HCT116 (cell line): ENCODE measurements at regions not wholly inside any gene's neighbourhood (a gene's known extent, or its start where the extent isn't known, plus 50 kb on each side); places are given as distances from the start of the nearest gene placed in this dataset.

ENCODE experiments used
- ATAC-seq: fragments of 200-7000 bp; cut with Tn5 transposase; 2 replicates; pipeline ENCODE4 v1.9.1; 2020; ENCODE audit warnings: mild to moderate bottlenecking, moderate library complexity
- BruUV-seq: library from RNA; stranded (reverse); fragments of 400-500 nt; replicated peaks from 2 replicates; lab custom pipeline; 2021; lab: Mats Ljungman, UMichigan
- CTCF ChIA-PET: fragments of 300-600 bp; sonication (Branson Sonifier 250); formaldehyde crosslinking; loops from one replicate; lab custom pipeline; 2021; ENCODE audit warnings: antibody characterized with exemption; lab: Charles Lee
- POLR2A ChIA-PET: fragments of 300-600, 350-600 bp; sonication (Branson Sonifier 250); formaldehyde crosslinking; loops from one replicate; lab custom pipeline; 2021; ENCODE audit warnings: antibody characterized with exemption; lab: Charles Lee
- RAD21 ChIA-PET, 2 experiments: fragments of 300-600 bp; sonication (Branson Sonifier 250); formaldehyde crosslinking; loops; one replicate each; lab custom pipeline; 2023; ENCODE audit warnings: low total read pairs in 2 of 2; ENCODE audit not compliant: uncharacterized antibody in 2 of 2, unreplicated experiment in 2 of 2, low non-redundant PET in 1 of 2; lab: Charles Lee
- DNase-seq: peaks from one replicate; pipeline ENCODE4 v3.0.0-alpha.2; 2010; ENCODE audit warnings: low read depth, low spot score
- H2AFZ ChIP-seq: fragments of 200-600 bp; shearing (Covaris generic), sonication (generic); 2 replicates; pipeline ENCODE4 v1.6.1; 2017; ENCODE audit warnings: low read depth, mixed run types, mixed read lengths, antibody characterized with exemption, low read length; ENCODE audit not compliant: poor library complexity, severe bottlenecking
- H3K27ac ChIP-seq: 2 replicates; pipeline ENCODE4 v1.5.1; 2012; ENCODE audit warnings: low read depth, low read length
- H3K27me3 ChIP-seq: fragments of 200-600 bp; sonication (generic); 2 replicates; pipeline ENCODE4 v1.6.1; 2016; ENCODE audit warnings: mixed run types, low read length, mixed read lengths; ENCODE audit not compliant: insufficient read depth
- H3K36me3 ChIP-seq, 2 experiments: fragments of 200-500 bp in 1 of 2; fragments of 200-600 bp in 1 of 2; sonication (Bioruptor generic) in 1 of 2; sonication (generic) in 1 of 2; 2 replicates each; pipeline versions ENCODE4 v1.5.1 to v1.6.1; 2014 to 2016; ENCODE audit warnings: low read length in 2 of 2, inconsistent platforms in 1 of 2, mixed read lengths in 1 of 2, mixed run types in 1 of 2; ENCODE audit not compliant: insufficient read depth in 2 of 2, control insufficient read depth in 1 of 2
- H3K4me1 ChIP-seq, 2 experiments: fragments of 200-600 bp in 1 of 2; sonication (generic) in 1 of 2; 2 replicates each; pipeline versions ENCODE4 v1.5.1 to v1.6.1; 2012 to 2017; ENCODE audit warnings: low read length in 2 of 2, inconsistent platforms in 1 of 2, mild to moderate bottlenecking in 1 of 2, mixed read lengths in 1 of 2, mixed run types in 1 of 2, moderate library complexity in 1 of 2; ENCODE audit not compliant: insufficient read depth in 2 of 2, control insufficient read depth in 1 of 2
- H3K4me2 ChIP-seq: fragments of 200-600 bp; sonication (generic); 2 replicates; pipeline ENCODE4 v1.6.1; 2017; ENCODE audit warnings: mixed run types, low read length, mixed read lengths
- H3K4me3 ChIP-seq, 2 experiments: fragments of 200-600 bp in 1 of 2; sonication (generic) in 1 of 2; replicated peaks in 1 of 2; 2 replicates each; pipeline ENCODE4 v1.5.1; 2011 to 2016; ENCODE audit warnings: low read length in 2 of 2, control low read depth in 1 of 2, low read depth in 1 of 2, mild to moderate bottlenecking in 1 of 2, mixed read lengths in 1 of 2, mixed run types in 1 of 2
- H3K79me2 ChIP-seq: fragments of 200-600 bp; sonication (generic); 2 replicates; pipeline ENCODE4 v1.6.1; 2017; ENCODE audit warnings: mild to moderate bottlenecking, mixed run types, low read length, moderate library complexity, mixed read lengths; ENCODE audit not compliant: insufficient read depth
- H3K9ac ChIP-seq: fragments of 200-600 bp; sonication (generic); 2 replicates; pipeline ENCODE4 v1.6.1; 2016; ENCODE audit warnings: low read length, mixed read lengths
- H3K9me2 ChIP-seq: fragments of 200-600 bp; sonication (generic), shearing (Covaris generic); 2 replicates; pipeline ENCODE4 v1.6.1; 2017; ENCODE audit warnings: mixed run types, mild to moderate bottlenecking, moderate library complexity; ENCODE audit not compliant: insufficient read depth
- H3K9me3 ChIP-seq, 2 experiments: fragments of 200-500 bp in 1 of 2; fragments of 200-600 bp in 1 of 2; sonication (Bioruptor generic) in 1 of 2; sonication (generic) in 1 of 2; 2 replicates each; pipeline ENCODE4 v1.6.1; 2014 to 2017; ENCODE audit warnings: low read length in 2 of 2, mixed read lengths in 2 of 2, inconsistent platforms in 1 of 2, low read depth in 1 of 2, mild to moderate bottlenecking in 1 of 2, mixed run types in 1 of 2, moderate library complexity in 1 of 2; ENCODE audit not compliant: control insufficient read depth in 1 of 2, insufficient read depth in 1 of 2
- H4K20me1 ChIP-seq: fragments of 200-600 bp; sonication (generic), shearing (Covaris generic); 2 replicates; pipeline ENCODE4 v1.6.1; 2017; ENCODE audit warnings: mixed run types, mild to moderate bottlenecking, moderate library complexity; ENCODE audit not compliant: insufficient read depth
- CBX3 ChIP-seq: IDR thresholded peaks from 2 replicates; pipeline ENCODE4 v1.6.1; 2012; ENCODE audit warnings: low read depth
- CEBPB ChIP-seq: IDR thresholded peaks from 2 replicates; pipeline ENCODE4 v1.6.1; 2012; ENCODE audit warnings: low read depth
- EGR1 ChIP-seq: IDR thresholded peaks from 2 replicates; pipeline ENCODE4 v1.6.1; 2012; ENCODE audit warnings: low read depth
- ELF1 ChIP-seq: IDR thresholded peaks from 2 replicates; pipeline ENCODE4 v1.6.1; 2012; ENCODE audit warnings: low read depth, borderline replicate concordance
- EZH2 ChIP-seq: fragments of 200-600 bp; sonication (generic); IDR thresholded peaks from 2 replicates; pipeline ENCODE4 v1.6.1; 2017; ENCODE audit warnings: antibody characterized with exemption, mixed run types
- FOSL1 ChIP-seq: IDR thresholded peaks from 2 replicates; pipeline ENCODE4 v1.6.1; 2012; ENCODE audit warnings: low read depth
- JUND ChIP-seq: IDR thresholded peaks from 2 replicates; pipeline ENCODE4 v1.6.1; 2012
- MAX ChIP-seq: IDR thresholded peaks from 2 replicates; pipeline ENCODE4 v1.6.1; 2012
- POLR2AphosphoS5 ChIP-seq: IDR thresholded peaks from 2 replicates; pipeline ENCODE4 v1.6.1; 2011; ENCODE audit warnings: mild to moderate bottlenecking, low read depth, low read length, moderate library complexity
- RAD21 ChIP-seq: IDR thresholded peaks from 2 replicates; pipeline ENCODE4 v1.6.1; 2012; ENCODE audit warnings: low read depth, mild to moderate bottlenecking
- REST ChIP-seq: IDR thresholded peaks from 2 replicates; pipeline ENCODE4 v1.6.1; 2012; ENCODE audit warnings: low read depth
- SIN3A ChIP-seq: IDR thresholded peaks from 2 replicates; pipeline ENCODE4 v1.6.1; 2012; ENCODE audit warnings: low read depth
- SP1 ChIP-seq: IDR thresholded peaks from 2 replicates; pipeline ENCODE4 v1.6.1; 2012; ENCODE audit warnings: low read depth
- SRF ChIP-seq: IDR thresholded peaks from 2 replicates; pipeline ENCODE4 v1.6.1; 2012; ENCODE audit warnings: low read depth
- TCF7L2 ChIP-seq: IDR thresholded peaks from 2 replicates; pipeline ENCODE4 v1.7.0; 2011; ENCODE audit warnings: borderline replicate concordance, inconsistent platforms; ENCODE audit not compliant: insufficient read depth, insufficient read length; ENCODE audit errors: extremely low read depth
- YY1 ChIP-seq: IDR thresholded peaks from 2 replicates; pipeline ENCODE4 v1.6.1; 2011; ENCODE audit warnings: low read length, low read depth, moderate library complexity, mild to moderate bottlenecking; ENCODE audit not compliant: insufficient replicate concordance; ENCODE audit errors: extremely low read depth
- ZFX ChIP-seq: fragments of 450-650 bp; IDR thresholded peaks from 2 replicates; pipeline ENCODE4 v1.6.1; 2017
- ZNF274 ChIP-seq: fragments of 200-500 bp; sonication (Bioruptor generic); IDR thresholded peaks from 2 replicates; pipeline ENCODE4 v1.6.1; 2014; ENCODE audit warnings: mild to moderate bottlenecking, low read depth, low read length, inconsistent platforms
- intact Hi-C: fragments of 100-400 bp; cut with micrococcal nuclease; formaldehyde crosslinking; loops from 2 replicates; pipeline ENCODE4 v1.10.0; 2022
- TF ChIP-seq, protein P1 (sequence below), 3 experiments: fragments of 200-600 bp in 1 of 3; sonication (generic) in 1 of 3; IDR thresholded peaks in 2 of 3; conservative IDR thresholded peaks in 1 of 3; 2 replicates each; pipeline ENCODE4 v1.5.1; 2012 to 2017; ENCODE audit warnings: low read depth in 2 of 3, low read length in 2 of 3, antibody characterized with exemption in 1 of 3, borderline replicate concordance in 1 of 3, control low read depth in 1 of 3, mild to moderate bottlenecking in 1 of 3, mixed read lengths in 1 of 3, mixed run types in 1 of 3, moderate library complexity in 1 of 3; ENCODE audit not compliant: insufficient read depth in 1 of 3

DNA sequence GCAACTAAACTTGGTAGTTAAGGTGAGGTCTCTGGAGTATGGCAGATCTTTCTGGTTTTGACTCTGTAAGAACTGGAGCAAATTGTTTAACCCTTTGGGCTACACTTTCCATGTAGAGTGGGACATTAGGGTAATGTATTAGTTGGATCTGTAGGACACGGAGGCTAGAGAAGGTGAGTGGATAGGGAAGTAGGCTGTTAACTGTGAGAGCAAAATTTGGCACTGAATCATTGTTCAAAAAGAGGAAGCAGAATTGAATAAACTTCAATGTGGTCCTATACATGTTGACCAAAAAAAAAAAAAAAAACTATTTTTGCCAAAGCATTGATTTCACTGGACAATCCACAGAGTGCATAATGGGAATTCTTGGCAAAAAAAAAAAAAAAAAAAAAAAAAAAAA is 370.2 kb upstream of the CHORDC1 start:
- Histone ChIP-seq H3K4me1 (no peaks in the 10 kb centered on the region), H3K79me2 (no peaks in the 10 kb centered on the region), H3K36me3 (no peaks in the 10 kb centered on the region), H3K27ac (no peak overlapping the region), H2AFZ (no peak overlapping the region), H3K9me2 (no peaks in the 10 kb centered on the region), H4K20me1 (no peaks in the 10 kb centered on the region), H3K9ac (no peak overlapping the region), H3K4me2 (no peak overlapping the region), H3K4me3 (no peak overlapping the region), H3K27me3 (no peaks in the 10 kb centered on the region), H3K9me3 (peaks cover 0 to 6% of the 10 kb centered on the region in 2 experiments; a peak in 2 of 4 replicates)
- no TSS peak for BruUV-seq
- no peak for ATAC-seq
- intact Hi-C loops = no loop called here
- no peak for DNase-seq
- CTCF ChIA-PET = no interaction called here
- no peak for TF ChIP-seq JUND
- POLR2A ChIA-PET = no interaction called here
- RAD21 ChIA-PET = no interaction called here

GRCh38 chr11:90590286-90590685 is 367.4 kb upstream of the CHORDC1 start:
- Histone ChIP-seq H3K4me1 (no peaks in the 10 kb centered on the region), H4K20me1 (no peaks in the 10 kb centered on the region), H3K9ac (no peak overlapping the region), H3K36me3 (no peaks in the 10 kb centered on the region), H3K9me3 (peaks cover 0 to 6% of the 10 kb centered on the region in 2 experiments; a peak in 2 of 4 replicates), H3K27me3 (no peaks in the 10 kb centered on the region), H3K79me2 (no peaks in the 10 kb centered on the region), H3K4me2 (no peak overlapping the region), H3K9me2 (no peaks in the 10 kb centered on the region), H3K4me3 (no peak overlapping the region), H3K27ac (no peak overlapping the region), H2AFZ (no peak overlapping the region)
- no TSS peak for BruUV-seq
- ChIA-PET POLR2A (no interaction called here), CTCF (no interaction called here), RAD21 (no interaction called here)
- intact Hi-C loops = no loop called here
- DNase-seq = no peak
- ATAC-seq = no peak
- no peak for TF ChIP-seq POLR2AphosphoS5
- TF ChIP-seq REST = no peak
- no peak for TF ChIP-seq SIN3A
- no peak for TF ChIP-seq MAX
- TF ChIP-seq FOSL1 = no peak
- TF ChIP-seq ELF1 = no peak
- no peak for TF ChIP-seq TCF7L2
- TF ChIP-seq SRF = no peak
- TF ChIP-seq CBX3 = no peak
- TF ChIP-seq ZNF274 = no peak
- no peak for TF ChIP-seq EZH2
- TF ChIP-seq SP1 = no peak
- no peak for TF ChIP-seq RAD21
- no peak for TF ChIP-seq ZFX
- no peak for TF ChIP-seq EGR1
- TF ChIP-seq YY1 = no peak
- TF ChIP-seq, protein P1, sequence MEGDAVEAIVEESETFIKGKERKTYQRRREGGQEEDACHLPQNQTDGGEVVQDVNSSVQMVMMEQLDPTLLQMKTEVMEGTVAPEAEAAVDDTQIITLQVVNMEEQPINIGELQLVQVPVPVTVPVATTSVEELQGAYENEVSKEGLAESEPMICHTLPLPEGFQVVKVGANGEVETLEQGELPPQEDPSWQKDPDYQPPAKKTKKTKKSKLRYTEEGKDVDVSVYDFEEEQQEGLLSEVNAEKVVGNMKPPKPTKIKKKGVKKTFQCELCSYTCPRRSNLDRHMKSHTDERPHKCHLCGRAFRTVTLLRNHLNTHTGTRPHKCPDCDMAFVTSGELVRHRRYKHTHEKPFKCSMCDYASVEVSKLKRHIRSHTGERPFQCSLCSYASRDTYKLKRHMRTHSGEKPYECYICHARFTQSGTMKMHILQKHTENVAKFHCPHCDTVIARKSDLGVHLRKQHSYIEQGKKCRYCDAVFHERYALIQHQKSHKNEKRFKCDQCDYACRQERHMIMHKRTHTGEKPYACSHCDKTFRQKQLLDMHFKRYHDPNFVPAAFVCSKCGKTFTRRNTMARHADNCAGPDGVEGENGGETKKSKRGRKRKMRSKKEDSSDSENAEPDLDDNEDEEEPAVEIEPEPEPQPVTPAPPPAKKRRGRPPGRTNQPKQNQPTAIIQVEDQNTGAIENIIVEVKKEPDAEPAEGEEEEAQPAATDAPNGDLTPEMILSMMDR (IDR thresholded peaks at IDR 0.05 in 2 of 3, conservative IDR thresholded peaks at IDR 0.05 in 1 of 3; ENCODE audit: borderline replicate concordance in 1 of 3, insufficient read depth in 1 of 3, low read depth in 2 of 3, low read length in 2 of 3) = no peak
- TF ChIP-seq CEBPB = no peak
